GM18861 (cell line): ENCODE measurements at regions not wholly inside any gene's neighbourhood (a gene's known extent, or its start where the extent isn't known, plus 50 kb on each side); places are given as distances from the start of the nearest gene placed in this dataset.

ENCODE experiments used
- ATAC-seq: cut with Tn5 transposase; IDR thresholded peaks from one replicate; pipeline ENCODE4 v1.9.1; 2021; ENCODE audit not compliant: unreplicated experiment

GRCh38 chr12:76611533-76611932, 52.0 kb upstream of the OSBPL8 start:
- ATAC-seq, result no peak

DNA sequence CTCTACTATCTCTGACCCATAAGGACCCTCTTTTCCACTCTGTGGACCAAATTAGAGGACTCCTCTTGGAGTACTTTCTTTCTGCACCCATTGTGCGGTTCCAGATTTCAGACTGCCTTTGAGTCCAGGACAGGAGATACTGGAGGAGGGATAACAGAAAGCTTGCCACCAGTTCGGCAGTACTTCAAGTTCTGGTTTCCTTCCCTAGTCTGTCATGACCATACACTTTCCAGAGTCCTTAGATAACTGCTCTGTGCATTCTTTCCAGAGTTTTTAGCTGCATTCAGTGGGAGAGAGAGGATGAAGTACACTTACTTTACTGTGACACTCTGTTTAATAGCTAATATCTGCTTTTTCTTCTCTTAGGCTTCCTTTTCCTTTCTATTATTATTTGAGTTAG, 54.8 kb upstream of the OSBPL8 start:
- no peak for ATAC-seq

- ATAC-seq, result no peak
Observed at GRCh38 chr12:76618031-76618430, 58.5 kb upstream of the OSBPL8 start.

DNA sequence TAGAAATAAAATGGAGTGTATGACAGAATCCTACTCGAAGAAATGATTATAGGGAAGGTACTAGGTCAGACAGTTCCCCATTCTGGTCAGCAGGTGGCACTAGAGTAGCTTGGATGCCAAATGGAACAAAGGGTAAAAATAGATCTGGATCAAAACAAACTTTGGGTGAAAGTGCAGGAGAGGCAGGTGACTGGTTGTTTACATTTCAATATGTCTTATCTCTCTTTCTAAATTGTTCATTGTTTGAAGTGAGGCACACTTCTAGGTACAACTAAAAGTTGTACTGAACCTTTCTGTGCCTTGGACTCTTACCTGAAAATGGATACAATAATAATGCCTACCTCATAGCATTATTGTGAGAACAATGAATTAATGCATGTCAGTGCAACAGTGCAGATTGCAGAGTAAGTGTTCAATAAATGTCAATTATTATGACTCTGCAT, 62.0 kb upstream of the OSBPL8 start:
- ATAC-seq, result peak; percentile 61

GRCh38 chr12:76622351-76622750, 62.8 kb upstream of the OSBPL8 start:
- no peak for ATAC-seq

GRCh38 chr12:76622915-76623314, 63.3 kb upstream of the OSBPL8 start:
- ATAC-seq, result no peak

DNA sequence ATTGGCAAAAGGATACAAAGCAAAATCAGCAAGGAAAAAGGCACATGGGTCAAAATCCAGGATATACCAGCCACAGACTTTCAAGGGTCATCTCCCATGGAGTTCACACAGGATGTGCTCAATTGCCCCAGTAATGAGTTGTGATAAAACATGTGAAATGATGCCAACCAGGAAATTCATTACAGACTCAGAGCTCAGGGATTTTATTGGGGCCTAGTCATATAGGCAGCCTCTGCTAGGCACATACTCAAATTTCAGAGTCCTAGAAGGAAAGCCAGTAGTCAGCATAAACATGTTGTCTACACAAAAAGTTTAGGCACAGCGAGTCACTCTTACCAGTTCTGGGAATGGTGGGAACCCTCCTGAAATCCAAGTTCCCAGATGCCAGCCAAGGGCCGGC, 64.4 kb upstream of the OSBPL8 start:
- no peak for ATAC-seq

DNA sequence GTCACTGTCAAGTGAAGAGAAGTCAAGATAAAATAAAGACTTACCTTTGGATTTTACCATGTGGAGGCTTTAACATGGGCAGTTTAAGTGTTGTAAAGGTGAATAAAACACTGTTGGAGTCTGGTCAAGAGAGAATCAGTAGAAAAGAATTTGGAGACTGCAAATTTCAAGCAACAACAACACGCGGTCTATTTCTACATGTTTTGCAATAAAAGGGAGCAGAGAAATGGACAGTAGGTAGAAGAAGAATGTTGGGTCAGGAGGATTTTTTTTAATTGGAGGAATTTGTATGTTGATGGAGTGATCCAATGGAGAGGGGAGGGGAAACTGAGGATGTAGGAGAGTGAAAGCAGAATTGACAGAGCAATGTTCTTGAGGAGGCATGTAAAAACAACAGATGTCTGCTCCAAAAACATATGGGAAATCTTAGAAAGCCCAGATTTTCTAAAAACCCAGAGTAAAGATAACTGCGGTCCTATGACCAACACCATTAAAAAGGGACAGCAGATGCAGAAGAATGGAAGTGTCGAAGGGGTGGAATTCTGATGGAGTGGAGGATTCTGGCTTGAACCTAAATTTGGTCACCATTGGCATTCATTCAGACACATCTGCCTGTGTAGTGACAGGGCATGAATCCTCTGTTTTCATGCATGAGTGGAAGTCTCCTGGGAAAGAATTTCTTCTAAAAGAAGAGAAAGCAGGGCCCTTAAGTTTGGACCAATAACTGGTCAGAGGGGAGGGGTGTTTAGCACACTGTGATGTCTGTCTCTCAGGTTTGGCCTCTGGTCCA, 68.0 kb upstream of the OSBPL8 start:
- no peak for ATAC-seq

DNA sequence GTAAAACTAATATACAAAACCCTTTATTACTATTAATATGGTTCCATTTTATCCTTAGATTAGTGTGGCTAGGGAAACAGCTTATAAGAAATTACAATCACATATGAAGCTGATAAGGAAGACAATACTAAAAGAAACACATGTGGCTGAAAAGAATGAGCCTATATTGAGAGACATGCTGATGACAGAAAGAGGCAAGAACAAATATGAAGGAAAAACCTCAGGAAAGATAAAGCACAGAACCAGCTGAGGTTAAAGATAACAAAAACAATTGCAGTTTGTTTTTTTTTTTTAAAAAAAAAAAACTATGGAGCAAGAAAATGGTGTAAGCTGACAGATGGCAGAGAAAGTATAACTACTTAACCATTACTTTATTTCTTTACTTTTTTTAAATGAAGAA, 69.2 kb upstream of the OSBPL8 start:
- no peak for ATAC-seq

- ATAC-seq, result no peak
Observed at GRCh38 chr12:76631741-76632140, 72.2 kb upstream of the OSBPL8 start.

DNA sequence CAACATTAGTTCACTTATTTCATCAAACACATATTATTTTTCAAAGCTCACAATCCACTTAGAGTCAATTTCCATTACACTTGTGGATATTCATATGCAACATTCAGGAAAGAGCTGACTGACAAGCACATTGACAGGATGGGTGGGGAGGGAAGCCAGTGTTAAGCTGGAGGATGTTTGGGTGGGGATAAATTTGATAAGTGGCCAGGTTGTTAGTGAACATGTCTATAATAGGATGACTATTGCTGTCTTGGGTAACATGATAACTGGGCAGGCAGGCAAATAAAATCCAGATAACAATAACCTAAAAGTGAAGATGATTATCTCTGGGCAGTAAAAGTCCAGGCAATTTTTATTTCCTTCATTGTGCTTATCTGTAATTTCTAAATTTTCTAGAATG, 73.8 kb upstream of the OSBPL8 start:
- ATAC-seq, result no peak

DNA sequence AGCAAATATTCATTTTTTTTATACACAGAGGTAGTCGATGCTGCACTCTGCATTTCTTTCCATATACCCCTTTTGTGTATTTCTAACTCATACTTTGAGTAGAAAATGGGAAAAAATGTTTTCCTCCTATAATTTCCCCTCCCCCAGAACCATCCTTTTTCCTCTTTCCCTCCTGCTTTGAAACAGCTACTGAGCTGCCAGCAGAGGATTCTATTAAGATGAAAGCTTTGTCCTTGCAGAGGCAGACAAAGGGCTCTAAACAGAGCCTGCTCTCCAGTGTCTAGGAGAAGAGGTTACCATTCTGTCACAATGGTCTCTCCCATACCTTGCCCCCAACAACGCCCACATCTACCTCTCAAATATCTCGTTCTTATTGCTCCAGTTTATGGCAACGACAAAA, 74.6 kb upstream of the OSBPL8 start:
- ATAC-seq, result no peak

DNA sequence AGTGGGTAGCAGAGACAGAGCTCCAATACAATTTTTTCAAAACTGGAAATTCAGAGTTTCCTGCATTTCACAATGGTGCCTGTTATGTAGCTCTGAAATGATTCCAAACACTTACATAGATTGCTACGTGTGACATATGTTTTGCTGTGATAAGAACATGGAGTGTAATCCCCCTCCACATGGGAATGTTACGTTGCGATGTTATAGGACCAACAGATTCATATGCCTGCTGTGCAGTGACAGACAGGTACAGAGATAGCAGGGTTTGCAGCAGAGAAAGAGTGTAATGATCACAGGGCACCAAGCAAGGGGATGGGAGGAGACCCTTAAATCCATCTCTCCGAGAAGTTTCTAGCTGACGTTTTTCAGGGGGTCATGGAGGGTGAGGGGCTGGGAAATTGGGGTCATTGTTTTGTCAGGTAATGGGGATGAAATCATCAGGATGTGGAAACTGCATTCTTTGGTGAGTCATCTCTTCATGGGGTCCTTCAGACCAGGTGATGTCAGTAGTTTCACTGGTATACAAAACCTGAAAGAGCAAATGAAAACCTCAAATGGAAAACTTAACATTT, 76.6 kb upstream of the OSBPL8 start:
- ATAC-seq, result no peak

DNA sequence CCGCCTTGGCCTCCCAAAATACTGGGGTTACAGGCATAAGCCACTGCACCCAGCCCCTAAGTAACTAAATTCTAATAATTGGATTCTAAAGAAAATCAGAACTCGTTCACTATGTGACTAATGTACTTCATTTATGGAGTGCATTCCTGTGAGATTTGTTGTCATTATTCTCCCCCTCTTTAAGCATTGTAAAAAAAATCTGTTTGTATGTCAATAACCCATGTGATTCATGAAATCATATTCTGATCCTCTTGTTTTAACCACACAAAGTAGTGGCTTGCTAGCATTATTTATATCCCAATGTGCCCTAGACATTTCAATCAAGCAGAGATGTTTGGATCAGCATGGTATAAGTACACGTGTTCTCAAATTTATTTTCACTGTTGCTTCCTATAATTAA, 78.2 kb upstream of the OSBPL8 start:
- ATAC-seq, result no peak

DNA sequence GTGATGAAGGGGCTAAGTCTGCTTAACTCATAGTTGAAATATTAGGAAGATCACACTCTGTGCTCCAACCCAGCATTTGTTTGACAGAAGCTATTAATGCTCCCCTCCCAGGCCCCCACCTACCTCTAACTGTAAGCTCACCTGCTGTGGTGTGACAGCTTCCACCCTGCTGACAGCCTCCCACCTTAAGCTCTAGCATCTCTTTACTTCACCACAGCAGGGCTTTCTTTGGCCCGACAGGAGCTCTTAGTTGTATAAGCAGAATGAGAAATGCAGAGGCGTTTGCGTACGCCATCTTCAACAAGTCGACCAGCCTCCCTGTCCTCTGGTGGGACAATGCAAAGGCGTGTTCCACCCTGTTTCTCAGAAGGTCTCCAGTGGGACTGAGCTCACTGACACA, 80.1 kb upstream of the OSBPL8 start:
- ATAC-seq, result no peak

GRCh38 chr12:76641073-76641472, 81.5 kb upstream of the OSBPL8 start:
- no peak for ATAC-seq

DNA sequence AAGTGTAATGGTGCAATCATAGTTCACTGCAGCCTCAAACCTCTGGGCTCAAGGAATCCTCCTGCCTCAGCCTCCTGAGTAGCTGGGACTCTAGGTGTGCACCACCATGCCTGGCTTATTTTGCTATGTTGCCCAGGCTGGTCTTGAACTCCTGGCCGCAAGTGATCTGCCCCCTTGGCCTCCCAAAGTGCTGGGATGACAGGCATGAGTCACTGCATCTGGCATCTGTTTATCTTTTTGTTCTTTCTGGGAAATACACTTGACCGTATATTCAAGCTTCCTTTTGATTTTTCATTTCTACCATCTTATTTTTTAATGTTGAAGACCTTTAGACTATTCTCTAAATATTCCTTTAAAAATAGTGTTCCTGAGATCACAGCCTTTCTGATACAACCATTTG, 82.4 kb upstream of the OSBPL8 start:
- no peak for ATAC-seq

- ATAC-seq, result no peak
Observed at GRCh38 chr12:76643438-76643837, 83.9 kb upstream of the OSBPL8 start.

DNA sequence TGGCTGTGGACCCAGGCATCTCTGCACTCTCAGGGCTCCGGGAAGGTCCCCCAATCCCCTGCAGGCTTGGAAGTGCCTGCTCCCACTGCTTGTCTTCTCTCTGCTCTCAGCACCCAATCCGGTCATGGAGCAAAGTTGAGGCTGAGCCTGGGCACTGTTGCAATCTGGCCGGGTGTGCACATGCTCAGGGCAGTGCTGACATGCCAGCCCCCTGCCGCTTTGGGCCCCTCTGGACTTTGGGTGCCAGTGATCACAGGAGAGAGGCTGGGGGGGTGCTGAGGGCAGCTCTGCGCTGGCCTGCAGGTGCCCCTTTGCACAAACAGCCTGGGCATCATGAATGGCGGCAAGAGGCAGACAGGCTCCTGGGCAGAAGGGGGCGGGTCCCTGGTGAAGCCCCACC, 85.4 kb upstream of the OSBPL8 start:
- no peak for ATAC-seq

DNA sequence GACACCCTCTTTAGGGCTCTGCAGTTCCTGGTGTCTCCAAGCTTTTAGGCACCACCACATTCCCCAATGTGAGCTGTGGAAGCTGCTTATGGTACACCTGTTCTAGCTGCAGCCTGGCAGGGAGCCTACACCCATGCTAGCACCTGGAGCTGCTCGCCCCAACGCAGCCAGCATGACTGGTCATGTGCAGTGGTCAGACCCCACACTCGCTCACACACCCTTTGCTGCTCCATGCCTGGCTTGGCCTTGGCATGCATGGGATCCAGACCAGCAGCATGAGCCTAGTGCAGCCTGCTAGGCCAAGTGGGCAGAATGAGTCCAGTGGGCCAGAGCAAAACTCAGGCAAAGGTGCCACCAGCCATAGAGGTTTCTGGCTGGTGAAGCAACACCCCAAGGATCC, 86.4 kb upstream of the OSBPL8 start:
- no peak for ATAC-seq

- no peak for ATAC-seq
Observed at GRCh38 chr12:76646366-76646765, 86.8 kb upstream of the OSBPL8 start.

DNA sequence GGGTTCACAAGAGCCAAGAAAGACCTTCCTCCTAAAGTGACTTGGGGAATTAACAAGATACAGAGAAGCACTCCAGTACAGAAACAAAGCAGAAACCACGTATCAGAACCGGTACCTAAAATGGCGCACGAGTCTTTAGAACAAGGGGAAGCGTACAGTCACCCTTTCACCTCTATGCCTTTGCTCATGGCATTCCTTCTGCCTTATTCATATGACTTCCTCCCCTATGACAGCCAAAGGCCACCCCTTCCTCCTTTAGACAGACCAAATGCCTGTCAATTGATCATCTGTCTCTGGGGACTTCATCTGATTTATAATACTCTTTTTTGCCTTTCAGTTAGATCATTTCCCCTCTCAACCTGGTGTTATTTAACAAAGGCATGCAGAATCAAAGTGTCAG, 89.5 kb upstream of the OSBPL8 start:
- no peak for ATAC-seq

DNA sequence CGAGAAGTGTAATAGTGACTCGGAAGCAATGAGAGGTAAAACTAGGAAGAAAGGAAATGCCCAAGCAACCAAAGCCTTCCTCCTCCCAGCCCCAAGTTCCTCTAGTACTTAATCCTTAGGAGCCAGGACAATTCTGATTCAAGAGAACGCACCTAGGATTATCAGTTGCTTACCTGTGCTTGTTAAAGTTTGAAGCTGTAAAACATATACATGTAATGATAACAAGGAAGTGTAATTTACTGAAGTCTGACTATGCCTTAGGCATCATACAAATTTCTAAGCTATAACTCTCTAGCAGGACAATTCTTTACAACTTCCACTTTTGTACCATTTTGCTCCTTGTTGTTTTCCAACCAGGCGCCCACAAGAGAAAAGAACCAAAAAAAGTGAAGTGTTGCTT, 92.8 kb upstream of the OSBPL8 start:
- ATAC-seq, result no peak
